Head of caudate nucleus (tissue), 42 donors: ENCODE measurements at regions not wholly inside any gene's neighbourhood (a gene's known extent, or its start where the extent isn't known, plus 50 kb on each side); places are given as distances from the start of the nearest gene placed in this dataset.

Source experiments
- DNase-seq, 42 donors: peaks; one replicate each; pipeline versions ENCODE4 v3.0.0 to v3.0.0-alpha.2; 2020 to 2021; ENCODE audit warnings: mixed read lengths in 7 of 42
- intact Hi-C: fragments of 100-400 bp; cut with DNase I; formaldehyde crosslinking; loops from one replicate; pipeline ENCODE4 v1.15.0; 2022

DNA sequence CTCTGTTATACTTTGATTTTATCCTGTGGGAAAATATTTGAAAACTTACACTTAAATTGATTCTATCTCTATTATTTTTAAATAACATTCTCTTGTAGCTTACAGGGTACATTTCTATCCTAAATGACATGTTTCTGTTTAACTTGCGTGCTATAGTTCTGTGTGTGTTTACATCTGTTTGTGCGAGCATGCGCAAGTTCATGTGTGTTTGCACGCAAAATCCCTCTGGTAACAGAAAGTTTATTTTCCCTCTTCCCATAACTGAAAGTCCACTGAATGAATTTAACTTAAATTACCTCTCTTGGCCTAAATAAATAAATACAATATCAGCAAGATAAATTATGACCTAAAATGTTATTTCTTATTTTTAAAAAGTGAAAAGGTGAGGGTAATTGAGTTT is 117.3 kb upstream of the NEO1 start:
- DNase-seq: no peak
- intact Hi-C loops: no loop called here

DNA sequence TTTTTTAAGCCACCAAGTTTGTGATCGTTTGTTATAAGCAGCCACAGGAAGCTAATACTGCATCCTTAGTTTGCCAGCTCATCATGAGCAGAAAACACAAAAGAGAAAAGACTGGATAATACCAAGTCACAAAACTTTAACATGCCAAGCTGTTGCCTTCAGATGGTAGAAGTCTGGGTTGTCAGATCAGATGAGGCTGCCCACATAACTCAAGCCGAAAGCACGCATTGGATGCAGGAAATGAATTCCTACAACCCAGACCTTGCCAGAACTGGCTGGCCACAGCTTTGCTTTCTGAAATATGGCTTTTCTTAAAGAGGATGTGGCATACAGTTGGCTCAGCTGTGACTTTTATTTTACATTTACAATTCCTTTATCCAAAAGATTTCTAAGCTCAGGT is 118.3 kb upstream of the NEO1 start:
- intact Hi-C loops: no loop called here
- DNase-seq: no peak

DNA sequence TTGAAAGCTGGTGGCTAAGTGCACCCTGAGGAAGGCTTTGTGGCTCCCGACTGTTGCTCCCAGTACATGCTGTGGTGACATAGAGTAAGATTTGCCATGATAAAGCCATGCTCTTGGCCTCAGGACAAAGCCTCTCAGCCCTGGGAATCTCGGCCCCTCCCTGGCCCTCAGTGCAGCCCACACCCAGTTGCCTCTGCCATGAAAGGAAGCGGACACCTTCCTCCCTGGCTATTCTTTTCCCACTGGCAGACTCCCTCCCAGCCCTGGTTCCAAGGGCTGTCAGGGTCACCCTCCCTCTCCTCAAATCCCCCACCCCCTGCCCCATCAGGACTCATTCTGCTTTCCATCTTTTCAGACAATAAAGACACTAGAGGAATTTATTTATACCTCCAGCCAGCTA is 119.8 kb upstream of the NEO1 start:
- intact Hi-C loops: no loop called here

DNA sequence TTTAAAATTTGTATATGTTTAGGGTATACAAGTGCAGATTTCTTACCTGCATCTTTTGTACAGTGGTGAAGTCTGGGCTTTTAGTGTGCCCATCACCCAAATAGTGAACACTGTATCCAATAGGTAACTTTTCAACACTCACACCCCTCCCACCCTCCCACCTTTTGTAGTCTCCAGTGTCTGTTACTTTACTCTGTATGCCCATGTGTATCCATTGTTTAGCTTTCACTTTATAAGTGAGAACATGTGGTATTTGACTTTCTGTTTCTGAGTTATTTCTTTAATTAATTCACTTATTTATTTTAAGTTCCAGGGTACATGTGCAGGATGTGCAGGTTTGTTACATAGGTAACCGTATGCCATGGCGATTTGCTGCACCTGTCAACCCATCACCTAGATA is 124.8 kb upstream of the NEO1 start:
- intact Hi-C loops: no loop called here
- no peak for DNase-seq

More for the DNA sequence above, 119.8 kb upstream of the NEO1 start:
- no peak for DNase-seq

DNA sequence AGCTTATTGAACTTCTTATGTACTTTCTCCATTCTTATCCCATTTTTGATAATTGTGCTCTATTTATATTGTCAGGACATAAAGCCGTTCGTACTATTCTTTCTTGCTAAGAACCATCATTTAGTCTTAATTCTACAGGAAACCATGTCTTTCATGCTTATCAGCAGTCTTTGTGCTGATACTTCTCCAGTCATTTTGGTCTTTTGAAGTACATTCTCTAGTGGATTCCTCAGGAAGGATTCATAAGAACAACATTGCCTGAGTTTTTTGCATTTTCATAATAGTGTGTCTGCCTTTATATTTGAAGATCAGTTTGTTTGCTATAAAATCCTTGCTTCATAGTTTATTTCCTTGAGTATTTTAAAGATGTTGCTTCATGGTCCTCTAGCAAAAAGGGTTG is 126.6 kb upstream of the NEO1 start:
- DNase-seq: no peak
- intact Hi-C loops: no loop called here

DNA sequence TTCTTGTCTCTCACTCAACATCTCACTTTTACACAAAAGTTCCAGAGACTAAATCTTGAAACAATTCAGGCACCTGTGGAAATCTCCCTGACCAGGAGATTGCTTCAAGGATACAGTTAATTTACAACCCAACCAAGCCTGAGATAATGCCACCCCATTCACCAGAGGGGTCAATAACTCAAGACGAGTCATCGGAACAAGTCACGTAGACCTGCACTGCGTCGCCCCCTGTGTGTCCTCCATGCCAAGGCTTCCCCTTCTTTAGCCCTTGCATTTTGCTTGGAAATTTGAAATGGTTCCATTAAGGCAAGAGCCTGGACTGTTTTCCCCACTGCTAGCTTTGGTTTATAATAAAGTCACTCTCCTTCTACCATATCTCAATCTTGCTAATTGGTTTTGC is 129.0 kb upstream of the NEO1 start:
- intact Hi-C loops: no loop called here
- no peak for DNase-seq

DNA sequence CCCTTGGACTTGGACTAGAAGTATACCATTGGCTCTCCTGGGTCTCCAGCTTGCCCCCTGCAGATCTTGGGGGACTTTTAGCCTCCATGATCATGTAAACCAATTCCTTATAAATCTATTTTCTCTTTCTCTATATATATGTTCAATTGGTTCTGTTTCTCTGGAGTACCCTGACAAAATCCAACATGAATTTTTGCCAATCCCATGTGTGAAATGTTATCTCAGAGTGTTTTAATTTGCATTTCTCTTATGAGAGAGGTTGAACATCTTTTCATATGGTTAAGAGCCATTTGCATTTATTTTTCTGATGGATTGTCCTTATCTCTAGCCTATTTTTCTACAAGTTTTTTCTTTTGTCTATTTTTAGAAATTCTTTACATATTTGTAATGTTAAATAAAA is 131.7 kb upstream of the NEO1 start:
- no peak for DNase-seq
- intact Hi-C loops: no loop called here

DNA sequence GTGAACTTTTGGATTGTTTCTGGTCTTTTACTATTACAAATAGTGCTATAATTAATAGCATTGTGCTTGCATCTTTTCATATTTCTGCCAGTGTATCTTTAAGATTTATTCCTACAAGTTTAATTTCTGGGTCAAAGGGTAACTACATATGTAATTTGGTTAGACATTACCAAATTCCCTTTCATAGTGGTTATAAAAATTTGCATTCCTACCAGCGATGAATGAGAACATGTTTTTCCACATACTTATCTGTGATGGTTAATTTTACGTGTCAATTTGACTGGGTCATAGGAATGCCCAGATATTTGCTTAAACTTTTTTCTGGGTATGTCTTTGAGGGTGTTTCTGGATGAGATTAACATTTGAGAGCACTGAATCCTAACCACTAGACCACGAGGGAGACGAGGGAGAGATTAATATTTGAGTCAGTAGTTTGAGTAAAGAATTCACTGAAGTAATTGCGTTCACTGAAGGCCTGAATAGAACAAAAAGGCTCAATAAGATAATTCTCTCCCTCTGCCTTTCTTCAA is 132.3 kb upstream of the NEO1 start:
- no peak for DNase-seq
- intact Hi-C loops: no loop called here

DNA sequence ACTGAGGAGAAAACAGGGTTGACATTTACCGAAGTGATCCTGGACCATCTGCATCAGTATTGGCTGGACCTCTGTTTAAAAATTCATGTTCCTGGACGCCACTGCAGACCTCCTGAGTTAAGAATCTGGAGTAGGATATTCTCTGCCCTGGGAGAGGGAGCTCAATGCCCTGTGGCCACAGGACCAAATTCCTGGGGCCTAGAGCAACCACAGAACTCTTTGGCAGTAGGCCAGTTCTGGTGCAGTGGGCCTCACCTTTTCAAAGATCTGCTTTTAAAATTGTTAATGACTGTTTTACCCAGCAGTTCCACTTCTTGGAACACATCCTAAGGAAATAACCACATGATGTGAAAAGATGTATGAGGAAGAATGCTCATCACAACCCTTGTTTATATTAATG is 133.3 kb upstream of the ADPGK start:
- DNase-seq: no peak
- intact Hi-C loops: no loop called here

DNA sequence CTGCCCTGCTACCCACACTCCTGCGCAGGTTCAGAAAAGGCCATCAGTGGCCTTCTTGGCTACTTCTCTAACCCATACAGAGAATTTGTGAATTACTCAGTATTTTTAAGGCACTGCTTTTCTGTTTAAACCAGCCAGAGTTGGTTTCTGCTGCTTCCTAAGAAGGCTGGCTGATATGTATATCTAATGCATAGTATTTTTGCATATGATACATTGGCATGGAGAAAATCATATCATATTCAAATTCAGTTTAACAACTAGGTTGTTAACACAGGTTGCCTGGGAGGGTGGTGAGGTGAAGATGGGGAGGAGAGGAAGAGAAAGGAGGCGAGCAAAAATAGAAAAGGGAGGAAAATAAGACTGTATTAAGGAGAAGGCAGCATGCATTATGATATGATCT is 132.8 kb upstream of the ADPGK start:
- intact Hi-C loops: no loop called here
- DNase-seq: no peak

DNA sequence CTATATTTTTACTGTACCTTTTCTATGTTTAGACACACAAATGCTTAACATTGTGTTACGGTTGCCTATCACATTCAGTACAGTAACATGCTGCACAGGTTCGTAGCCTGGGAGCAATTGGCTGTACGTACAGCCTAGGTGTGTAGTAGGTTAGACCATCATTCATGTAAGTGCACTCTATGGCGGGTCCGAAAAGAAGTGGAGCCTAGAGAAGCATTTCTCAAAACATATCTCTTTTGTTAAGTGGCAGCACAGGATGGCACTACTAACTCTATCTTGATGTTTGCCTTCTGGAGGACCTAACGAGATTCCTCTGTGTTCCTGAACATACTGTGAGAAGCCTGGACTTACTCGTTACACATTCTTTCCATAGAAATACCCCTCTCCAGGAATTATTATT is 132.3 kb upstream of the ADPGK start:
- no peak for DNase-seq
- intact Hi-C loops: no loop called here

DNA sequence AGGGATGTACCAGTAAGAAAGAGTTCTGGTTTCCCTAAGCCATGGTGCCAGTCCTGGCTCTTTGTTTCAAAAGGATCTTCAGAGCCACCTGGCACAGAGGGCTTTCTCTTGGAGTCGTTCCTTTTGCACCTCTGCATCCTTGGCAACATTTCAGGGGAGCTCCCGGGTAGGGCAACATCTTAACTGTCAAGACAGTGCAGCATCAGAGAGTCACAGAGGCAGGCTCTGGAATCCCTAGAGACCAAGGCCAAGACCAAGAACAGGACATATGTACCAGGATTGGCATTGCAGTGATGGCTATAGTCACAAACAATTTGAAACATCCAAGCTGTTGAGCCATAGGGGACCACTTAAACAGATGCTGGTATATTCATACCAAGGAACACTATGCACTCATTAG is 129.4 kb upstream of the ADPGK start:
- intact Hi-C loops: no loop called here
- DNase-seq: no peak

DNA sequence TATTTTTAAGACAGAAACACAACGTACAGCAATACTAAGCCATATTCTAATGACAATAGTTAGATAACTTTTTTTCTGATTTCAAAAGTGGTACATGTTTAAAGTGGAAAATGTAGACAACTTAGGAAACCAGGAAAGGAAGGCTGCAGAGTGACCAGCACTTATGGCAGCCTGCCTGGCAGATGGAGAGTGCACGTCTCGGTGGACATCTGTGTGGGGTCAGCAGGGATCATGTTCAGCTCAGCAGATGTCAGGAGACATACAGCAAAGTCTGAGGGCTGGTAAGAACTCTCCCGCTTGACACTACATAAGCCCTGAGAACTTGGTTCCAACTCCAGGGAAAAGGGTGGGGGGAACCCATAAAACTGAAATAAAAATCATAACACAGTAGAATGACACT is 128.6 kb upstream of the ADPGK start:
- no peak for DNase-seq

DNA sequence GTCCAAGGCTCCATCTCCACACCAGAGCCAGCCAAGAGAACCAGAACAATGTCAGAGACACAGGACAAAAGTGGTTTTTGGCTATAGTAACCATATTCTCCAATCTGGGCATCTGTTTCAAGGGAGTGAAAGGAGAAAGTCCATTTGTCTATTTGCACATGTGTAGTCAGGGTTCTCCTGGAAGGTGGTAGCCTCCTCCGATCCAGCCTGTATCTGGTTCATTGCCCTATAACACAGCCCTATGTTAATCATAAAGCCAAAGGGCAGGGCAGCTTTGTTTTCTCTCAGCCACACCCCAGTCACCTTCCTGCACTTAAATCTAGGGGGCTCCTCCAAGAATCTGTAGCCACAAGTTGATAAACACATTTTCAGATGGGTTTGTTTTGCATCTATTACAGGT is 128.1 kb upstream of the ADPGK start:
- intact Hi-C loops: no loop called here
- no peak for DNase-seq

More for the DNA sequence above, 128.6 kb upstream of the ADPGK start:
- intact Hi-C loops: no loop called here

DNA sequence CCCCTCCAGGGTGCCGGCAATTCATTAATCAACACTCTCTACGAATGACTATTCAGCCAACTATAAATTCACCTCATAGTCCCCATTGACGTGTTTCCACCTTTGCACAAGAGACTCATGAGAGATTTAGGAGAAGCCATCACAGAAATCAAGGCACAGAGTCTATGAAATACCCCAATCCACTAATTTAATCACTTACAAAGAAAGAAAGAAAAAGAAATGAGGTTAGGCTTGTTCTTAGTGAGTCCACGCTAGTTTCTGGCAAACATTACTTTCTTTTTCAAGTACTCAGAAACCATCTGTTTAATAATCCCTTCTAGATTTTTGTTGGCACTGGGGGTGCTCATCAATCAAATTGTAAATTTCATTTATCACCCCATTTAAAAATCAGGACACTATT is 125.2 kb upstream of the ADPGK start:
- DNase-seq: no peak
- intact Hi-C loops: no loop called here

DNA sequence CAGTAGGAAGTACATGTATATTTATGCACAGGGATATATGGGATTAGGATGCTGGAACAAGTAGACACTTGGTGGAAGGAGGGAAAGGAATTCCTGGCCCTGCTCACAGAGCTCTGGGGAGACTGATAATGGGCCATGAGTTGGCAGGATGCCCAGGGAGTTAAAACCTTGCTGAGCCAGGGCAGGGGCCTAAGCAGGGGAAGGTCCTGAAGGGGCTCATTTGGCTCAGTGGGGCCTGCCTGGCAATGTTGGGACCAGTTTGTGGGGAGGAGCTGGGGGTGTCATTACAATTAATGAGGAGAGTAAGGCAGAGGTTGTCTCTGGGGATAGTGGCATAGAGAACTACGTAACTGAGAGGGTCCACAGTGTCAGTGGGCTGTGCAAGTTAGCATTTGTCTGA is 124.2 kb upstream of the ADPGK start:
- intact Hi-C loops: no loop called here
- DNase-seq: peak in 7 of 42 donors; percentile 5 to 39 (median 13)

DNA sequence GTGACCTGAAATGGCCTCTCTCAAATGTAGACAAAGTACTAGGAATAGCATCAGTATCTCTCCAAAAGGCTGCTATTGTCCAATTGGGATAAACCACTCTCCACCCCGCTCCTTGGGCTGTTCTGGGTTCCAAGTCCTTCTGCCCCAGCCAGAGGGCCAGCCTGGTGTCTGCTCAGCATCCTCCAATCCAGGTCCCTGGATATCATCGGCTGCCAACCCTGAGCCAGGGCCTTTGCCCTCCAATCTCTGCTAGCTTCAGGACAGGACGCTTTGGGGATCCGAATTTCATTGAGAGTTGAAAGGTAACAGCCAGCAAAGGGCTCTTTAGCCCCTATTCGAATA is 119.3 kb upstream of the ADPGK start:
- intact Hi-C loops: no loop called here
- no peak for DNase-seq

DNA sequence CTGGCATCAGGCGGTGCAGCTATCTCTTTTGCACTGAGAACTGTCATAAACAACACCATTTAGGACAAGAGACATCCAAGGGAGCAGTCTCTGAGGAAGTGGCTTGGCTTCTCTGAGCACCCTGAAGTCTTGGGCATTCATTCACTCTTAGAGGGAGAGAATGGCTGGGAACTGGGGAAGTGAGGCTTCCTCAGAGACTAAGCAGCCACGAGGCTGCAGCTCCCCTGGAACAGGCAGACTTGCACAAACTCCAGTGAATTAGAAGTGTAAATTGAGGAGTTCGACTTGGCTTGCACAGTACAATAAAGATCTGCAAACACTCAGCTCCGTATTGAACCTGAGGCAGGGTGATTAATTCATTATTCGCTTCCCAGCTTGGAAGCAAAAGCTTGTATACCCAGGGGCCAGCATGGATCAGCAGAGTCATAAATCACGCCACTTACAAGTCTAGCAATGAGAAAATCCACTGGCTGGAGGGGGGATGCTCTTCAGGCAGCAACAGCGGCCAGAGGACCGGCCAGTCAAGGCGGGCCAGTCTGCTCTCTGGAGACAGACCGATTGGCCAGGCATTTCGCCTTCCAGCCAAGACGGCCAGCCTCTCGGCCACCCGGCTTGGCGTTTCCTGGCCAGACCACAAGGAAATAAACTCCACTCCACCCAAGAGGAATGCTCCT is 118.8 kb upstream of the ADPGK start:
- peak in 28 of 42 donors; percentile 3 to 61 (median 30) for DNase-seq
- intact Hi-C loops: no loop called here

DNA sequence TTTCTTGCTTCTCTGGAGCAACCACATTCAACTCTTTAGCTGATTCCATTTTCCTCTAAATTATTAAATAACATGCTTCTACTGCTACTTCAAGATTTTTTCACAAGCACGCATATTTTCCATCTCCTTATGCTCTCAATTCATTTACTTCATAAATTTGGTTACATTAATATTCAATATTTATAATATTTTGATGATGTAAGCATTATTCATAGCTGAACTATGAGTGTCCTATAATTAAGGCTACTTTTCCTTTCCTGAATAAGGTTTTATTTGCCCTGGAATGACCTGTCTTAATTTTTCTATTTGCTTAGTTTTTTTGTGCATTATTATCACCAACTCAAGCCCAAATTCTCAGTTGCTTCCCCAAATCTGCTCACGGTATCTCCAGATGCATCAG is 109.4 kb upstream of the ADPGK start:
- intact Hi-C loops: no loop called here
- DNase-seq: no peak

DNA sequence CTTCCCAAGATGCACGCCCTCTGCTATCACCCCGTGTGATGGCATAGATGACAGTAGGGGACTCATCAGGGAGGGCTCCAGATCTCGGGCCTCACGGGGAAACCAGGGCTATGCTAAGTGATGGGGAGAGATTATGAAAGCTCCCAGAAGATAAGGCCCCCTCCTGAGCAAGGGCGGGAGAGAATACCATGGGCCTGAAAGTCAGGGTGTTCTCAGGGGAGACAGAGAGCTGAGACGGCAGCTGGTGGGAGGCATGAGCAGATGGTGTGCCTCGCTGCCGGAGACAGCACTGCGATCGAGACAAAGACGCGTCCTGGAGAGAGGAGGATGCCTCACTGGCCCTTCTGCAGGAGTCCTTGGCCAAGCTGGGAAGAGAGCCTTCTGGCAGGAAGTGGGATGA is 106.5 kb upstream of the ADPGK start:
- intact Hi-C loops: no loop called here
- no peak for DNase-seq

DNA sequence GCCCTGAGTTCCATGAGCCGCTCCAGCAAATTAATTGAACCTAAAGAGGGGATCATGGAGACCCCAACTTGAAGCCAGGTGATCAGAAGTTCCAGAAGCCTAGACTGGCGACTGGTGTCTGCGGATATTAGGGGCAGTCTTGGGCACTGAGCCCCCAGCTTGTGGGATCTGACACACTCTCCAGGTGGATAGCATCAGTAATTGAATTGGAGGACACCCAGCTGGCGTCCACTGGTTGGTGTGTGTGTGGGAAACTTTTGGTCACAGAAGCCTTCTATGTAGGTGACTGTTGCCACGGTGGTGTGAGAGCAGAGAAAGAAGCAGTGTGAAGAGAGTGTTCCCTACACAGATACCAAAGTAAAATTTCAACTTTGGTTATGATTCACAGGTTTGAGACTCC is 106.0 kb upstream of the ADPGK start:
- intact Hi-C loops: no loop called here
- DNase-seq: no peak

DNA sequence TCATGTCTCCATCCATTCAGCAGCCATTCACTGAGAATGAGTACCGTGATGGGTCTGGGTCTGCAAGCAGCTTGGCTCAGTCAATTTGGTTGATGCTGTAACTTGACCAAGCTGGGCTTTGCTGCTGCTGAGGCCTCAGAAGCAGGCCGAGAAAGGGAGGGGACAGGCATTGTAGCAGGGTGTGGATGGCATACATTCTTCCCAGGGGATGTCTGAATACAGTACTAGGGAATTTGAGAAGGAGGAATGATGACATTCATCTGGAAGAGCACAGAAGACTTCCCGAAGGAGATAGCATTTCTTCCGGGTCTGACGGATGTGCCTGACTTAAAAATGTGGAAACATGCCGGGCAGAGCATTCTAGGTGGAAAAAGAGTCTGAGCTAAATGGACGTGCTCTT is 105.3 kb upstream of the ADPGK start:
- no peak for DNase-seq
- intact Hi-C loops: no loop called here
